ENCODE measurements at regions not wholly inside any gene's neighbourhood (a gene's known extent, or its start where the extent isn't known, plus 50 kb on each side); places are given as distances from the start of the nearest gene placed in this dataset.
"Not testable (repeated sequence)": the region's sequence is repeated elsewhere in the genome, so short reads cannot be mapped to it uniquely, and the experiment has no call there.

DNA sequence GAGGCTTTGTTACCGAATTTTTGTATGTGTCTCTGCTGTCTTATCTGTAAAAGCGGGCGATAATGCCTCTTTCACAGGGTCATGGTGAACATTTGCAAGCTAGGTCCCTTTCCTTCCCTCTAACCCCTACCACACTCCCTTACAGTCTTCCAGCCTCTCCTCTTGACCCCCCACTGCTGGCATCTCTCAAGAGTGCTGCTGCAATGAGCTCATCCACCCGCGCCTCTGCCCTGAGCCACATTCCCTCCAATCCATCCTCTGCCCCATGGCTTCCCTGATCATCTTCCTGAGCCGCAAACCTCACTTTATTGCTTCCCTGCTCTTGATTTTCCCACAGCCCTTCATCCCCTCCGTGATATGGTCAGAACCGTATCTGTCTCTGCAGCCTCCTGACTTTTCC, 343.6 kb downstream of the BCL11B start:
- in situ Hi-C loops (cut with MboI) = no loop called here
- TF ChIP-seq EZH2 (IDR thresholded peaks at IDR 0.05; ENCODE audit: insufficient read depth, poor library complexity, severe bottlenecking) (no peak), EZH2phosphoT487 (IDR thresholded peaks at IDR 0.05; ENCODE audit: insufficient read depth, low read depth) (no peak)

DNA sequence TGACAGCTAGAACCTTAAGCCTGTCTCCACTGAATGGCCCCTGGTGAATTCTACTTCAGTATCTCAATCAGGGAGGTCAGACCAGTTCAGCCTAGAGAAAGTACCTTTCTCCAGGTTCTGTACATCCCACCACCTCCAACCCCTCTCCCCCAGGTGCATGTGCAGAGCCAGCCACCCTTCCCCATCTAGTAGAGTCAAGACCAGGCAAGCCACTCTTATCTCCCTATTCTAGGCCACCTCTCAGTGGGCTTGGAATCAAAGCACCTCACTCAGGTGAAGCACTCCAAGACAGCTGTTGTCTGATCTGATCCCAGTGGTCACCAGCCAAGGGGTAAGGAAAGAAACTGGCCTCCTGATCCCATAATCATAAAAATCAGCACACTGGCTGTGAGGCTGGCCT, 340.9 kb downstream of the BCL11B start:
- H3K36me3 ChIP-seq (ENCODE audit: low read depth) = no peaks in the 10 kb centered on the region
- no peak for DNase-seq
- TF ChIP-seq EZH2phosphoT487 (IDR thresholded peaks at IDR 0.05; ENCODE audit: insufficient read depth, low read depth) (no peak), EZH2 (IDR thresholded peaks at IDR 0.05; ENCODE audit: insufficient read depth, poor library complexity, severe bottlenecking) (no peak)
- no peaks in the 10 kb centered on the region for H3K4me1 ChIP-seq (ENCODE audit: insufficient read depth)
- H3K27ac ChIP-seq = no peak overlapping the region
- H3K4me2 ChIP-seq (ENCODE audit: unreplicated experiment) = no peak overlapping the region
- no peaks in the 10 kb centered on the region for H3K9me3 ChIP-seq (ENCODE audit: low read depth)
- in situ Hi-C loops (cut with MboI) = no loop called here
- H3K4me3 ChIP-seq = no peak overlapping the region
- no peak overlapping the region for H2AFZ ChIP-seq
- no peaks in the 10 kb centered on the region for H3K27me3 ChIP-seq (replicated peaks; ENCODE audit: insufficient read depth)
- H3K9ac ChIP-seq = no peak overlapping the region
- no peaks in the 10 kb centered on the region for H3K79me2 ChIP-seq (ENCODE audit: insufficient read depth)
- H3F3A ChIP-seq (ENCODE audit: insufficient read depth) = no peaks in the 10 kb centered on the region
- no peaks in the 10 kb centered on the region for H3K9me2 ChIP-seq (ENCODE audit: insufficient read depth)
- no peaks in the 10 kb centered on the region for H4K20me1 ChIP-seq (ENCODE audit: insufficient read depth)

More for the DNA sequence above, 343.6 kb downstream of the BCL11B start:
- no peak for DNase-seq
- H3K27ac ChIP-seq = no peak overlapping the region
- H3K9ac ChIP-seq = no peak overlapping the region
- H3F3A ChIP-seq (ENCODE audit: insufficient read depth) = no peaks in the 10 kb centered on the region
- no peak overlapping the region for H3K4me3 ChIP-seq
- 78 to 79% methylated on average over 8 of the region's 8 CpGs for WGBS, 2 experiments (ENCODE audit: low coverage in 1 of 2, low lambda C conversion rate in 2 of 2, missing lambda C conversion rate in 2 of 2)
- no peaks in the 10 kb centered on the region for H3K9me3 ChIP-seq (ENCODE audit: low read depth)
- H3K79me2 ChIP-seq (ENCODE audit: insufficient read depth) = no peaks in the 10 kb centered on the region
- H3K4me1 ChIP-seq (ENCODE audit: insufficient read depth) = no peaks in the 10 kb centered on the region
- H2AFZ ChIP-seq = no peak overlapping the region
- no peak overlapping the region for H3K4me2 ChIP-seq (ENCODE audit: unreplicated experiment)
- no peaks in the 10 kb centered on the region for H3K9me2 ChIP-seq (ENCODE audit: insufficient read depth)
- H4K20me1 ChIP-seq (ENCODE audit: insufficient read depth) = no peaks in the 10 kb centered on the region
- no peaks in the 10 kb centered on the region for H3K27me3 ChIP-seq (replicated peaks; ENCODE audit: insufficient read depth)
- no peaks in the 10 kb centered on the region for H3K36me3 ChIP-seq (ENCODE audit: low read depth)

GRCh38 chr14:98931911-98932310, 340.1 kb downstream of the BCL11B start:
- DNase-seq = no peak
- no peak overlapping the region for H2AFZ ChIP-seq
- H3K9ac ChIP-seq = no peak overlapping the region
- no peaks in the 10 kb centered on the region for H3K36me3 ChIP-seq (ENCODE audit: low read depth)
- no peaks in the 10 kb centered on the region for H4K20me1 ChIP-seq (ENCODE audit: insufficient read depth)
- in situ Hi-C loops (cut with MboI) = no loop called here
- no peak for TF ChIP-seq EZH2 (IDR thresholded peaks at IDR 0.05; ENCODE audit: insufficient read depth, poor library complexity, severe bottlenecking)
- TF ChIP-seq EZH2phosphoT487 (IDR thresholded peaks at IDR 0.05; ENCODE audit: insufficient read depth, low read depth) = no peak
- H3K4me3 ChIP-seq = no peak overlapping the region
- H3K4me1 ChIP-seq (ENCODE audit: insufficient read depth) = no peaks in the 10 kb centered on the region
- no peaks in the 10 kb centered on the region for H3K79me2 ChIP-seq (ENCODE audit: insufficient read depth)
- no peak overlapping the region for H3K27ac ChIP-seq
- no peaks in the 10 kb centered on the region for H3F3A ChIP-seq (ENCODE audit: insufficient read depth)
- H3K9me3 ChIP-seq (ENCODE audit: low read depth) = no peaks in the 10 kb centered on the region
- H3K4me2 ChIP-seq (ENCODE audit: unreplicated experiment) = no peak overlapping the region
- H3K27me3 ChIP-seq (replicated peaks; ENCODE audit: insufficient read depth) = no peaks in the 10 kb centered on the region
- H3K9me2 ChIP-seq (ENCODE audit: insufficient read depth) = no peaks in the 10 kb centered on the region
- WGBS, 2 experiments (ENCODE audit: low coverage in 1 of 2, low lambda C conversion rate in 2 of 2, missing lambda C conversion rate in 2 of 2) = 55 to 56% methylated on average over 8 of the region's 8 CpGs

GRCh38 chr14:98932431-98933325, 339.3 kb downstream of the BCL11B start:
- Histone ChIP-seq H3K9me3 (ENCODE audit: low read depth) (no peaks in the 10 kb centered on the region), H2AFZ (no peak overlapping the region), H3K4me2 (ENCODE audit: unreplicated experiment) (no peak overlapping the region), H3K27ac (no peak overlapping the region), H3K36me3 (ENCODE audit: low read depth) (no peaks in the 10 kb centered on the region), H3K79me2 (ENCODE audit: insufficient read depth) (no peaks in the 10 kb centered on the region), H3F3A (ENCODE audit: insufficient read depth) (no peaks in the 10 kb centered on the region), H3K4me1 (ENCODE audit: insufficient read depth) (no peaks in the 10 kb centered on the region), H3K27me3 (replicated peaks; ENCODE audit: insufficient read depth) (no peaks in the 10 kb centered on the region), H3K4me3 (no peak overlapping the region), H3K9me2 (ENCODE audit: insufficient read depth) (no peaks in the 10 kb centered on the region), H4K20me1 (ENCODE audit: insufficient read depth) (no peaks in the 10 kb centered on the region), H3K9ac (no peak overlapping the region)
- TF ChIP-seq EZH2 (IDR thresholded peaks at IDR 0.05; ENCODE audit: insufficient read depth, poor library complexity, severe bottlenecking) (no peak), EZH2phosphoT487 (IDR thresholded peaks at IDR 0.05; ENCODE audit: insufficient read depth, low read depth) (no peak)
- WGBS, 2 experiments (ENCODE audit: low coverage in 1 of 2, low lambda C conversion rate in 2 of 2, missing lambda C conversion rate in 2 of 2) = 21 to 23% methylated on average over 8 of the region's 8 CpGs
- DNase-seq = no peak
- in situ Hi-C loops (cut with MboI) = no loop called here

DNA sequence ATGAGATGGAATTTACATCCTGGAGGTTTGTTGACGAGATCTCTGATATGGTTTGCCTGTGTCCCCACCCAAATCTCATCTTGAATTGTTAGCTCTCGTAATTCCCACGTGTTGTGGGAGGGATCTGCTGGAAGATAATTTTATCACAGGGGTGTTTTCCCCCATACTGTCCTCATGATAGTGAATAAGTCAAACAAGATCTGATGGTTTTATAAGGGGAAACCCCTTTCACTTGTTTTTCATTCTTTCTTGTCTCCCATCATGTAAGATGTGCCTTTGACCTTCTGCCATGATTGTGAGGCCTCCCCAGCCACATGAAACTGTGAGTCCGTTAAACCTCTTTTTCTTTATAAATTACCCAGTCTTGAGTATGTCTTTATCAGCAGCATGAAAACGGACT, 337.4 kb downstream of the BCL11B start:
- H3F3A ChIP-seq (ENCODE audit: insufficient read depth); H3K36me3 ChIP-seq (ENCODE audit: low read depth); H2AFZ ChIP-seq; H3K4me3 ChIP-seq; H3K79me2 ChIP-seq (ENCODE audit: insufficient read depth); H3K9me2 ChIP-seq (ENCODE audit: insufficient read depth); H3K4me1 ChIP-seq (ENCODE audit: insufficient read depth); H3K4me2 ChIP-seq (ENCODE audit: unreplicated experiment); H3K9me3 ChIP-seq (ENCODE audit: low read depth); H3K27ac ChIP-seq; H3K27me3 ChIP-seq (replicated peaks; ENCODE audit: insufficient read depth); H3K9ac ChIP-seq; H4K20me1 ChIP-seq (ENCODE audit: insufficient read depth); DNase-seq; in situ Hi-C loops (cut with MboI): not testable (repeated sequence)
- 39 to 45% methylated on average over 5 of the region's 5 CpGs for WGBS, 2 experiments (ENCODE audit: low coverage in 1 of 2, low lambda C conversion rate in 2 of 2, missing lambda C conversion rate in 2 of 2)

Data from GM23248 (cell line).